Prostate gland (tissue), 2 donors: ENCODE measurements at regions not wholly inside any gene's neighbourhood (a gene's known extent, or its start where the extent isn't known, plus 50 kb on each side); places are given as distances from the start of the nearest gene placed in this dataset.

Experiments used
- DNase-seq: peaks from one replicate; pipeline ENCODE4 v3.0.0-alpha.2; 2019; ENCODE audit warnings: low spot score
- H3K27ac ChIP-seq, 2 donors: fragments of 200-600 bp; sonication (generic); 2 replicates each; pipeline ENCODE4 v1.5.1; 2017 to 2019
- H3K27me3 ChIP-seq: fragments of 200-600 bp; sonication (generic); replicated peaks from 2 replicates; pipeline ENCODE4 v1.5.1; 2019; ENCODE audit not compliant: insufficient read depth
- H3K36me3 ChIP-seq, 2 donors: fragments of 200-600 bp; sonication (generic); 1 replicate in 1 of 2; 2 replicates in 1 of 2; pipeline versions ENCODE4 v1.5.1 to v1.8.1; 2017 to 2019
- H3K4me1 ChIP-seq: fragments of 200-600 bp; sonication (generic); replicated peaks from 2 replicates; pipeline ENCODE4 v1.5.1; 2019
- H3K4me3 ChIP-seq, 2 donors: fragments of 200-600 bp; sonication (generic); 2 replicates each; pipeline ENCODE4 v1.5.1; 2017 to 2019
- H3K9me3 ChIP-seq: fragments of 200-600 bp; sonication (generic); 2 replicates; pipeline ENCODE4 v1.5.1; 2017
- CTCF ChIP-seq, 4 experiments: fragments of 200-600 bp in 2 of 4; fragments of 450-650 bp in 2 of 4; sonication (generic) in 2 of 4; IDR thresholded peaks; 1 replicate in 3 of 4; 2 replicates in 1 of 4; pipeline ENCODE4 v1.5.1; 2016 to 2019; ENCODE audit warnings: antibody characterized with exemption in 4 of 4, mild to moderate bottlenecking in 2 of 4, moderate library complexity in 2 of 4
- POLR2A ChIP-seq: fragments of 450-650 bp; IDR thresholded peaks from one replicate; pipeline ENCODE4 v1.6.1; 2016; ENCODE audit warnings: antibody characterized with exemption, mild to moderate bottlenecking
- POLR2AphosphoS5 ChIP-seq: sonication (generic); formaldehyde crosslinking; IDR thresholded peaks from one replicate; pipeline ENCODE4 v1.6.1; 2017; ENCODE audit warnings: antibody characterized with exemption
- WGBS: methylation state at CpG from one replicate; pipeline ENCODE4 v1.1.5; 2018; 5-methylcytosine and 5-hydroxymethylcytosine counted together
- intact Hi-C: fragments of 100-400 bp; cut with DNase I; formaldehyde crosslinking; loops from one replicate; pipeline ENCODE4 v1.14.2; 2022

DNA sequence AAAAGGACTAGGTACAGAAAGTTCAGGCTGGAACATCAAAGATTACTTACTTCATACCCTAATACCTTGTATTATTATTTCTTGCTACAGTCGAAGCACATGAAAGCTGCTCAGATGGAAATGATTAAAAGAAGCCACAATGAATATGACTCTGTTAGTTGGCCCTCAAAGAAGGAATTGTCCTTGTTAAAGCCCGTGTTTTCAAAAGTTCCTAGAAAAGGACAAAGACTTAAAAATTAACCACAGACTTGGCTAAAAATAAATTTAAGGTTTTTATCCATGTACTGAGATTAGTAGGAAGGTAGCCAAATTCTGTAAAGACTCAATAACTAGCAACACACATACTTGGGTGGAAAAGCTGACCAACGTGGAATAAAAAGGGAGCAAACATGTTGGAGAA is 251.0 kb upstream of the RARB start:
- Histone ChIP-seq H3K4me3 (no peak overlapping the region), H3K27me3 (no peaks in the 10 kb centered on the region), H3K9me3 (no peaks in the 10 kb centered on the region), H3K36me3 (no peaks in the 10 kb centered on the region), H3K27ac (no peak overlapping the region), H3K4me1 (no peaks in the 10 kb centered on the region)
- no peak for TF ChIP-seq CTCF (IDR thresholded peaks at IDR 0.05)
- TF ChIP-seq POLR2A, result no peak
- no peak for TF ChIP-seq POLR2AphosphoS5
- 38% methylated on average over 3 of the region's 3 CpGs for WGBS
- no peak for DNase-seq
- intact Hi-C loops, result no loop called here

DNA sequence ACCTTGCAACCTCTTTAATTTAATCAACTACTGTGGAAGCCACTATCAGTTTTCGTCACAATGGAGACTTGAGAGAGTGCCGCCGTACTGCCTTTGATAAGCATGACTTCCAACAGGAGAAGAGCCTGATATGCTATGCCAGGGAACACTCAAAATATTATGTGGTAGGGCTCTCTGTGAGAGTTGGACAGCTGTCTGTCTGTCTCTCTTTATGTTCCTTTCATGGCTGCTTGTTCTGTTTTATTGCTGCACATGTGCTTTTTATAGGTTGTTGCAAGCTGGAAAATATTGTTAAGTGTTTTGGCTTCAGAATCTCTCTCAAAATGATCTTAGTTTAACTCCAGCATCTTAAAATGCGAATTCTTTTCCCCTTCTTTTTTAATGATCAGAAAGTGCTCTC is 249.4 kb upstream of the RARB start:
- intact Hi-C loops, result no loop called here
- Histone ChIP-seq H3K36me3 (no peaks in the 10 kb centered on the region), H3K27ac (no peak overlapping the region), H3K4me1 (no peaks in the 10 kb centered on the region), H3K4me3 (no peak overlapping the region), H3K9me3 (no peaks in the 10 kb centered on the region), H3K27me3 (no peaks in the 10 kb centered on the region)
- no peak for TF ChIP-seq POLR2AphosphoS5
- no peak for TF ChIP-seq POLR2A
- no peak for TF ChIP-seq CTCF (IDR thresholded peaks at IDR 0.05)
- no peak for DNase-seq
- 85% methylated on average over 4 of the region's 4 CpGs for WGBS

DNA sequence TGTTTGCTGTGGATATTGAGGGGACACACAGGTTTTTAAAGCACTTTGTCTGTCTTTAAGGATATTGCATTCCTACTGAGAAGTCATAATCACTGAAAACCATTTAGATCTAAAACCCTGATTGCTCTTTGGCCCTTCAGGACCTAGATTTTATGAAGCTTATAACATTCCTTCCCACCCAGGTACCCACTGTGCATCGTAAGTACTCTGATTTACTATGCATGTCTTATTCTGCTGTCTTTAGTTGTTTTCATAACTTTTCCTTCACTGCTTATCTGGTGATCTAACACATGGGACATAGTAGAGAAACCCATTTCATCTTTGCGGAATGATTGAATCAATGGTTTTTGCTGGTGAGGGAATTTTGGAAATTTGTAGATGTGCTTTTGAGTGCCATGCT is 247.0 kb upstream of the RARB start:
- 96% methylated on average over 2 of the region's 2 CpGs for WGBS
- H3K9me3 ChIP-seq, result no peaks in the 10 kb centered on the region
- H3K36me3 ChIP-seq, result no peaks in the 10 kb centered on the region
- intact Hi-C loops, result no loop called here
- H3K4me1 ChIP-seq, result no peaks in the 10 kb centered on the region
- no peaks in the 10 kb centered on the region for H3K27me3 ChIP-seq
- no peak for TF ChIP-seq CTCF (IDR thresholded peaks at IDR 0.05)
- no peak for TF ChIP-seq POLR2AphosphoS5
- no peak for TF ChIP-seq POLR2A
- H3K27ac ChIP-seq, result no peak overlapping the region
- no peak overlapping the region for H3K4me3 ChIP-seq
- DNase-seq, result no peak

- Histone ChIP-seq H3K36me3 (no peaks in the 10 kb centered on the region), H3K4me1 (no peaks in the 10 kb centered on the region), H3K9me3 (no peaks in the 10 kb centered on the region), H3K27me3 (no peaks in the 10 kb centered on the region), H3K4me3 (no peak overlapping the region), H3K27ac (no peak overlapping the region)
- DNase-seq, result no peak
- intact Hi-C loops, result no loop called here
- TF ChIP-seq POLR2A, result no peak
- TF ChIP-seq CTCF (IDR thresholded peaks at IDR 0.05), result no peak
- no peak for TF ChIP-seq POLR2AphosphoS5
- WGBS, result 63% methylated on average over 3 of the region's 3 CpGs
These were observed 245.3 kb upstream of the RARB start for GRCh38 chr3:25182794-25183193.

GRCh38 chr3:25184641-25185250 is 243.3 kb upstream of the RARB start:
- no peaks in the 10 kb centered on the region for H3K9me3 ChIP-seq
- intact Hi-C loops, result no loop called here
- no peaks in the 10 kb centered on the region for H3K36me3 ChIP-seq
- H3K27me3 ChIP-seq, result no peaks in the 10 kb centered on the region
- DNase-seq, result no peak
- 97% methylated on average over 4 of the region's 4 CpGs for WGBS
- no peaks in the 10 kb centered on the region for H3K4me1 ChIP-seq
- no peak overlapping the region for H3K4me3 ChIP-seq
- TF ChIP-seq POLR2AphosphoS5 (no peak), CTCF (IDR thresholded peaks at IDR 0.05) (no peak), POLR2A (no peak)
- H3K27ac ChIP-seq, result no peak overlapping the region
